ENCODE measurements at regions not wholly inside any gene's neighbourhood (a gene's known extent, or its start where the extent isn't known, plus 50 kb on each side); places are given as distances from the start of the nearest gene placed in this dataset.

DNA sequence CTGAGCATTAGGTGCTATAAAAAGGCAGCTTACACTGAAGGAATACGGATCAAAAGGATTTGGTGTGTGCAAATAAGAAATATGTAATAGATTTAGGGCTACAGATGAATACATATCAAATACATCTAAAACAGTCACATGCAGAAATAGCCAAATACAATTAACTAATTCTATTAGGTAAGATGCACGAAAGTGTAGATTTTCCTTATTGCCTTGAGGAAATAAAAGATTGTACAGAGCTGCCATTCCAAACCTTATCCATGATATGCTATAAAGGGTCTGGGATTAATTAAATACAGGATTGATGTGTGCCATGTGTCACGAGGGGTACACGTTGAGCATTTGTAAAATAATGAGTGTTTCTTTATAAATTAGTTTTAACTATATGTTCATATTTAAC, 107.0 kb upstream of the ELOVL6 start:
- TF ChIP-seq, protein P1, sequence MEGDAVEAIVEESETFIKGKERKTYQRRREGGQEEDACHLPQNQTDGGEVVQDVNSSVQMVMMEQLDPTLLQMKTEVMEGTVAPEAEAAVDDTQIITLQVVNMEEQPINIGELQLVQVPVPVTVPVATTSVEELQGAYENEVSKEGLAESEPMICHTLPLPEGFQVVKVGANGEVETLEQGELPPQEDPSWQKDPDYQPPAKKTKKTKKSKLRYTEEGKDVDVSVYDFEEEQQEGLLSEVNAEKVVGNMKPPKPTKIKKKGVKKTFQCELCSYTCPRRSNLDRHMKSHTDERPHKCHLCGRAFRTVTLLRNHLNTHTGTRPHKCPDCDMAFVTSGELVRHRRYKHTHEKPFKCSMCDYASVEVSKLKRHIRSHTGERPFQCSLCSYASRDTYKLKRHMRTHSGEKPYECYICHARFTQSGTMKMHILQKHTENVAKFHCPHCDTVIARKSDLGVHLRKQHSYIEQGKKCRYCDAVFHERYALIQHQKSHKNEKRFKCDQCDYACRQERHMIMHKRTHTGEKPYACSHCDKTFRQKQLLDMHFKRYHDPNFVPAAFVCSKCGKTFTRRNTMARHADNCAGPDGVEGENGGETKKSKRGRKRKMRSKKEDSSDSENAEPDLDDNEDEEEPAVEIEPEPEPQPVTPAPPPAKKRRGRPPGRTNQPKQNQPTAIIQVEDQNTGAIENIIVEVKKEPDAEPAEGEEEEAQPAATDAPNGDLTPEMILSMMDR (IDR thresholded peaks at IDR 0.05) = no peak
- TF ChIP-seq POLR2A (IDR thresholded peaks at IDR 0.05) = no peak
